ENCODE measurements at regions not wholly inside any gene's neighbourhood (a gene's known extent, or its start where the extent isn't known, plus 50 kb on each side); places are given as distances from the start of the nearest gene placed in this dataset.

GRCh38 chr9:124180557-124180956, 77.2 kb upstream of the NEK6 start:
- peak; percentile 52 for DNase-seq
- Histone ChIP-seq H3K9me2 (no peaks in the 10 kb centered on the region), H3K4me3 (ENCODE audit: low read depth in 2 of 2, low read length in 1 of 2) (no peak overlapping the region), H3K27ac (ENCODE audit: low read depth in 2 of 2, low read length in 1 of 2) (no peak overlapping the region), H3K4me1 (ENCODE audit: control insufficient read depth in 1 of 2, insufficient read depth in 2 of 2, low read depth in 1 of 2, low read length in 1 of 2) (peaks cover 0 to 5% of the 10 kb centered on the region in 2 experiments; a peak in 1 of 4 replicates), H3K36me3 (replicated peaks in 1 of 2; ENCODE audit: control insufficient read depth in 1 of 2, insufficient read depth in 2 of 2, low read length in 1 of 2) (no peaks in the 10 kb centered on the region), H3K27me3 (ENCODE audit: insufficient read depth) (peaks cover 52% of the 10 kb centered on the region; the same call in 1 of the 2 replicates), H2AFZ (ENCODE audit: low read depth) (no peak overlapping the region), H3K4me2 (0 out of 2 replicates have a peak overlapping the region, but pooled peaks have one; percentile 11), H3K9ac (no peak overlapping the region), H4K20me1 (ENCODE audit: insufficient read depth) (no peaks in the 10 kb centered on the region), H3K9me3 (no peaks in the 10 kb centered on the region), H3F3A (replicated peaks; ENCODE audit: insufficient read depth) (no peaks in the 10 kb centered on the region), H3K79me2 (ENCODE audit: insufficient read depth) (no peaks in the 10 kb centered on the region)
- CTCF ChIA-PET: interaction anchor here (1.5 kb wide), 1 partner anchor 10 kb away, joined by 3 read pairs; no protein-coding TSS in a partner anchor
- POLR2A ChIA-PET: no interaction called here
- WGBS (ENCODE audit: low lambda C conversion rate): 8% methylated on average over 4 of the region's 7 CpGs
- TF ChIP-seq EP300 (IDR thresholded peaks at IDR 0.05; ENCODE audit: borderline replicate concordance in 1 of 2, low read depth in 1 of 2, low read length in 1 of 2): no peak
- no peak for TF ChIP-seq NRF1 (IDR thresholded peaks at IDR 0.05; ENCODE audit: low read depth, low read length)
- TF ChIP-seq FOXM1 (IDR thresholded peaks at IDR 0.05; ENCODE audit: low read depth): no peak
- no peak for TF ChIP-seq TAF1 (IDR thresholded peaks at IDR 0.05; ENCODE audit: borderline replicate concordance, low read depth, low read length)
- peak; percentile 55; the same call in 1 of the 2 replicates for TF ChIP-seq NFIC (IDR thresholded peaks at IDR 0.05; ENCODE audit: borderline replicate concordance)
- no peak for TF ChIP-seq TCF12 (IDR thresholded peaks at IDR 0.05)
- no peak for TF ChIP-seq RAD21 (IDR thresholded peaks at IDR 0.05; ENCODE audit: low read length)
- no peak for TF ChIP-seq USF2 (IDR thresholded peaks at IDR 0.05; ENCODE audit: borderline replicate concordance, low read depth, low read length)
- TF ChIP-seq TEAD4 (IDR thresholded peaks at IDR 0.05; ENCODE audit: borderline replicate concordance, insufficient read depth): no peak
- no peak for TF ChIP-seq JUND (IDR thresholded peaks at IDR 0.05)
- no peak for TF ChIP-seq MAX (IDR thresholded peaks at IDR 0.05; ENCODE audit: low read depth)
- no peak for TF ChIP-seq RFX5 (IDR thresholded peaks at IDR 0.05; ENCODE audit: low read length)
- 0 out of 2 replicates have a peak, but pooled peaks have one; percentile 36 for TF ChIP-seq MXI1 (IDR thresholded peaks at IDR 0.05; ENCODE audit: low read depth, low read length)

- ChIA-PET CTCF (interaction anchor here (3.4 kb wide), 1 partner anchor 56 kb away, joined by 10 read pairs; no protein-coding TSS in a partner anchor), POLR2A (no interaction called here)
- no peaks in the 10 kb centered on the region for H4K20me1 ChIP-seq (ENCODE audit: insufficient read depth)
- H3K9ac ChIP-seq: no peak overlapping the region
- no peak overlapping the region for H2AFZ ChIP-seq (ENCODE audit: low read depth)
- no peaks in the 10 kb centered on the region for H3K9me2 ChIP-seq
- H3K4me2 ChIP-seq: no peak overlapping the region
- 9% methylated on average over 5 of the region's 5 CpGs for WGBS (ENCODE audit: low lambda C conversion rate)
- H3K27me3 ChIP-seq (ENCODE audit: insufficient read depth): peaks cover 59% of the 10 kb centered on the region; the same call in 1 of the 2 replicates
- TF ChIP-seq TCF12 (IDR thresholded peaks at IDR 0.05) (no peak), SIN3A (IDR thresholded peaks at IDR 0.05; ENCODE audit: borderline replicate concordance, low read depth, low read length) (no peak), FOXM1 (IDR thresholded peaks at IDR 0.05; ENCODE audit: low read depth) (no peak), POLR2AphosphoS5 (IDR thresholded peaks at IDR 0.05; ENCODE audit: low read depth, low read length) (no peak), PBX3 (IDR thresholded peaks at IDR 0.05) (no peak), FOSL2 (IDR thresholded peaks at IDR 0.05; ENCODE audit: borderline replicate concordance, low read depth) (no peak)
- no peaks in the 10 kb centered on the region for H3F3A ChIP-seq (replicated peaks; ENCODE audit: insufficient read depth)
- H3K36me3 ChIP-seq (replicated peaks in 1 of 2; ENCODE audit: control insufficient read depth in 1 of 2, insufficient read depth in 2 of 2, low read length in 1 of 2): no peaks in the 10 kb centered on the region
- no peaks in the 10 kb centered on the region for H3K9me3 ChIP-seq
- no peaks in the 10 kb centered on the region for H3K79me2 ChIP-seq (ENCODE audit: insufficient read depth)
- no peak overlapping the region for H3K27ac ChIP-seq (ENCODE audit: low read depth in 2 of 2, low read length in 1 of 2)
- H3K4me1 ChIP-seq (ENCODE audit: control insufficient read depth in 1 of 2, insufficient read depth in 2 of 2, low read depth in 1 of 2, low read length in 1 of 2): peaks cover 0 to 5% of the 10 kb centered on the region in 2 experiments; a peak in 1 of 4 replicates
- DNase-seq: no peak
- H3K4me3 ChIP-seq (ENCODE audit: low read depth in 2 of 2, low read length in 1 of 2): no peak overlapping the region
These were observed 75.0 kb upstream of the NEK6 start for GRCh38 chr9:124182741-124183140.
